SK-N-MC (cell line): ENCODE measurements at regions not wholly inside any gene's neighbourhood (a gene's known extent, or its start where the extent isn't known, plus 50 kb on each side); places are given as distances from the start of the nearest gene placed in this dataset.

Experiments used
- EZH2 ChIP-seq: fragments of 200-600 bp; sonication (generic); IDR thresholded peaks from one replicate; pipeline ENCODE4 v1.6.1; 2017; ENCODE audit warnings: antibody characterized with exemption
- POLR2AphosphoS5 ChIP-seq: IDR thresholded peaks from 2 replicates; pipeline ENCODE4 v1.6.1; 2012; ENCODE audit warnings: mild to moderate bottlenecking, low read depth, low read length, borderline replicate concordance

- TF ChIP-seq EZH2 (no peak), POLR2AphosphoS5 (no peak)
Measured at GRCh38 chr3:26825454-26825853, 202.9 kb downstream of the LRRC3B start.
